RWPE2 (cell line): ENCODE measurements at regions not wholly inside any gene's neighbourhood (a gene's known extent, or its start where the extent isn't known, plus 50 kb on each side); places are given as distances from the start of the nearest gene placed in this dataset.

Experiments used
- ATAC-seq: fragments of 200-7000 bp; cut with Tn5 transposase; 3 replicates; pipeline ENCODE4 v1.9.1; 2021; ENCODE audit warnings: low read depth
- DNase-seq: peaks from one replicate; pipeline ENCODE4 v3.0.0-alpha.2; 2020; ENCODE audit warnings: low spot score
- H3K27ac ChIP-seq: fragments of 450-650 bp; 2 replicates; pipeline ENCODE4 v1.5.1; 2017; ENCODE audit warnings: mild to moderate bottlenecking; ENCODE audit not compliant: poor library complexity, severe bottlenecking
- H3K27me3 ChIP-seq: fragments of 250-450 bp; sonication (Bioruptor Pico); 2 replicates; pipeline ENCODE4 v1.5.1; 2021; ENCODE audit warnings: mild to moderate bottlenecking, moderate library complexity; ENCODE audit not compliant: insufficient read depth, poor library complexity, severe bottlenecking
- H3K36me3 ChIP-seq: fragments of 250-450 bp; sonication (Bioruptor Pico); 2 replicates; pipeline ENCODE4 v1.5.1; 2020; ENCODE audit warnings: low read depth, mild to moderate bottlenecking, moderate library complexity
- H3K4me1 ChIP-seq: fragments of 250-450 bp; sonication (Bioruptor Pico); 2 replicates; pipeline ENCODE4 v1.5.1; 2021; ENCODE audit warnings: mild to moderate bottlenecking, moderate library complexity; ENCODE audit not compliant: insufficient read depth, poor library complexity, severe bottlenecking
- H3K4me3 ChIP-seq: fragments of 250-450 bp; sonication (Bioruptor Pico); 2 replicates; pipeline ENCODE4 v1.5.1; 2021; ENCODE audit warnings: mild to moderate bottlenecking, moderate library complexity; ENCODE audit not compliant: severe bottlenecking
- H3K9me3 ChIP-seq: fragments of 250-450 bp; sonication (Bioruptor Pico); 2 replicates; pipeline ENCODE4 v1.5.1; 2021; ENCODE audit warnings: mild to moderate bottlenecking, moderate library complexity; ENCODE audit not compliant: severe bottlenecking
- CTCF ChIP-seq: fragments of 450-650 bp; IDR thresholded peaks from one replicate; pipeline ENCODE4 v1.5.1; 2017; ENCODE audit warnings: mild to moderate bottlenecking, moderate library complexity; ENCODE audit not compliant: poor library complexity, severe bottlenecking

DNA sequence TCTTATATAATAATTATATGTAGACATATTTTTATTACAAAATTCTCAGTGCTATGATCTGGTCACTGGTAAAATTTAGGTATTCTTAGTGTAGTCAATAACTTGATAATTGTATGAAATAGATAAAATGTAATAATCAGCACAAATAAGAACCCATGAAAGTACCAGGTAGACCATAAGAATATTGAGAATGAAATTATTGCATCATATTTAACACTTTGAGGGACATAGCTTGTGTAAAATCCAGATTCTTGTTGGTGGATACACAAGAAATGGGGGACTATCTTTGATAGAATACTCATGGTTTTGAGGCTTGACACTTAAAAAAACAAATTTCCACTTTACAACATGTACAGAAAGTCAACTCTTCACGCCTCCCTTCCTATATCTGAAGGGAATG, 898.8 kb upstream of the DDX18 start:
- no peak for ATAC-seq

GRCh38 chr2:116917196-116917595, 897.3 kb upstream of the DDX18 start:
- DNase-seq (no peak), ATAC-seq (no peak)
- peaks cover 3% of the 10 kb centered on the region for H3K27me3 ChIP-seq
- H3K27ac ChIP-seq, result no peak overlapping the region
- no peak overlapping the region for H3K4me3 ChIP-seq
- H3K4me1 ChIP-seq, result no peaks in the 10 kb centered on the region
- H3K9me3 ChIP-seq, result no peaks in the 10 kb centered on the region
- H3K36me3 ChIP-seq, result no peaks in the 10 kb centered on the region
- no peak for TF ChIP-seq CTCF

More for the DNA sequence above, 898.8 kb upstream of the DDX18 start:
- no peak overlapping the region for H3K27ac ChIP-seq
- no peaks in the 10 kb centered on the region for H3K4me1 ChIP-seq
- peaks cover 3% of the 10 kb centered on the region for H3K27me3 ChIP-seq
- TF ChIP-seq CTCF, result no peak
- no peaks in the 10 kb centered on the region for H3K36me3 ChIP-seq
- DNase-seq, result no peak
- H3K9me3 ChIP-seq, result no peaks in the 10 kb centered on the region
- H3K4me3 ChIP-seq, result no peak overlapping the region

GRCh38 chr2:116918574-116918973, 895.9 kb upstream of the DDX18 start:
- ATAC-seq, result no peak
- peaks cover 3% of the 10 kb centered on the region for H3K27me3 ChIP-seq
- H3K27ac ChIP-seq, result no peak overlapping the region
- DNase-seq, result no peak
- H3K4me3 ChIP-seq, result no peak overlapping the region
- no peak for TF ChIP-seq CTCF
- H3K9me3 ChIP-seq, result no peaks in the 10 kb centered on the region
- no peaks in the 10 kb centered on the region for H3K4me1 ChIP-seq
- no peaks in the 10 kb centered on the region for H3K36me3 ChIP-seq

- H3K36me3 ChIP-seq, result no peaks in the 10 kb centered on the region
- H3K27me3 ChIP-seq, result no peaks in the 10 kb centered on the region
- no peak overlapping the region for H3K4me3 ChIP-seq
- no peak for ATAC-seq
- no peaks in the 10 kb centered on the region for H3K9me3 ChIP-seq
- no peak overlapping the region for H3K27ac ChIP-seq
- no peak for TF ChIP-seq CTCF
- H3K4me1 ChIP-seq, result no peaks in the 10 kb centered on the region
- no peak for DNase-seq
These were observed 892.1 kb upstream of the DDX18 start for GRCh38 chr2:116922414-116922813.

DNA sequence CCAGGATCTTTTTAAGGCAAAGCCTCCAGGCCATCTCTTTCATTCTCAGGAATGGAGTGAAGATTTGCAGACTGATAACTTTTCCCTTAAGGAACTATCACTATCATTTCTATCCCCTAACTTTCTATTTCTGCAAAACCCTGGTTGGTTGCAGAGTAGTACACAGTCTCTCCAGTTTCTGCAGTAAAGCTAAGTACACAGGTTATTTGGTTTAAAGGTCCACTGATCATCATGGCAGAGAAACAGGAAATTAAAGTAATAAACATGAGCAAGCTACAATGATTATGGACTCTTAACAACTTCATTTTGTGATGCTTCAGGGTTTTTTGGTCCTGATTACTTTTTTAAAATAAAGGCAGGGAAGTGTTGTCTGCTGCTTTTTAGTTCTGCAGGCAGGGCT, 890.0 kb upstream of the DDX18 start:
- H3K36me3 ChIP-seq, result no peaks in the 10 kb centered on the region
- DNase-seq, result no peak
- H3K9me3 ChIP-seq, result no peaks in the 10 kb centered on the region
- H3K27me3 ChIP-seq, result no peaks in the 10 kb centered on the region
- no peak overlapping the region for H3K27ac ChIP-seq
- no peaks in the 10 kb centered on the region for H3K4me1 ChIP-seq
- no peak for ATAC-seq
- TF ChIP-seq CTCF, result no peak
- no peak overlapping the region for H3K4me3 ChIP-seq
